GM12878 (cell line): ENCODE measurements at regions not wholly inside any gene's neighbourhood (a gene's known extent, or its start where the extent isn't known, plus 50 kb on each side); places are given as distances from the start of the nearest gene placed in this dataset.

Experiments used
- ATAC-seq: fragments of 200-7000 bp; cut with Tn5 transposase; 3 replicates; pipeline ENCODE4 v1.9.1; 2020; ENCODE audit warnings: mild to moderate bottlenecking, moderate library complexity
- BruUV-seq: library from RNA; stranded (reverse); fragments of 400-500 nt; replicated peaks from 2 replicates; lab custom pipeline; 2021; lab: Mats Ljungman, UMichigan
- CTCF ChIA-PET: fragments of 300-600 bp; sonication (Branson Sonifier 250); formaldehyde crosslinking; extraction: SDS; loops from one replicate; lab custom pipeline; 2021; ENCODE audit warnings: inconsistent platforms; lab: Yijun Ruan, JAX
- POLR2A ChIA-PET: fragments of 350-600 bp; formaldehyde crosslinking; extraction: SDS; loops from one replicate; lab custom pipeline; 2021; ENCODE audit warnings: inconsistent platforms; lab: Charles Lee
- RAD21 ChIA-PET: fragments of 300-600 bp; sonication (Branson Sonifier 250); formaldehyde crosslinking; loops from one replicate; lab custom pipeline; 2023; ENCODE audit warnings: antibody characterized with exemption; ENCODE audit not compliant: unreplicated experiment; lab: Charles Lee
- SMC1A ChIA-PET: fragments of 300-600 bp; sonication (Branson Sonifier 250); formaldehyde crosslinking; loops from one replicate; lab custom pipeline; 2023; ENCODE audit not compliant: unreplicated experiment, uncharacterized antibody; lab: Charles Lee
- DNase-seq: peaks from one replicate; pipeline ENCODE4 v3.0.0-alpha.2; 2011; ENCODE audit warnings: low read depth, low spot score
- FAIRE-seq: peaks from 3 replicates; lab custom pipeline; 2011; peaks lifted over from hg19 to GRCh38; lab: Jason Lieb, UNC
- H2AFZ ChIP-seq: 2 replicates; pipeline ENCODE4 v1.6.0; 2011; ENCODE audit warnings: low read depth, low read length, control low read depth; ENCODE audit not compliant: control insufficient read depth
- H3K27ac ChIP-seq: 2 replicates; pipeline ENCODE4 v1.5.1; 2011; ENCODE audit warnings: control low read depth; ENCODE audit not compliant: control insufficient read depth, insufficient read depth
- H3K27me3 ChIP-seq, 2 experiments: replicated peaks in 1 of 2; 2 replicates each; pipeline versions ENCODE4 v1.6.0 to v1.6.1; 2011; ENCODE audit warnings: low read length in 1 of 2; ENCODE audit not compliant: control insufficient read depth in 2 of 2, insufficient read depth in 2 of 2
- H3K36me3 ChIP-seq, 2 experiments: 2 replicates each; pipeline ENCODE4 v1.5.1; 2011; ENCODE audit warnings: low read length in 1 of 2; ENCODE audit not compliant: control insufficient read depth in 2 of 2, insufficient read depth in 2 of 2
- H3K4me1 ChIP-seq: 2 replicates; pipeline ENCODE4 v1.6.1; 2011; ENCODE audit warnings: mild to moderate bottlenecking, low read length, moderate library complexity, mixed read lengths; ENCODE audit not compliant: control insufficient read depth, insufficient read depth
- H3K4me2 ChIP-seq: 2 replicates; pipeline ENCODE4 v1.6.0; 2011; ENCODE audit warnings: control low read depth; ENCODE audit not compliant: control insufficient read depth, insufficient read depth
- H3K4me3 ChIP-seq: fragments of 200-600 bp; sonication (generic); 2 replicates; pipeline ENCODE4 v1.5.1; 2016
- H3K79me2 ChIP-seq: 2 replicates; pipeline ENCODE4 v1.6.0; 2011; ENCODE audit warnings: low read length; ENCODE audit not compliant: control insufficient read depth, insufficient read depth
- H3K9ac ChIP-seq: 2 replicates; pipeline ENCODE4 v1.8.0; 2011; ENCODE audit warnings: low read length, control low read depth, mixed read lengths; ENCODE audit not compliant: control insufficient read depth, insufficient read depth
- H3K9me3 ChIP-seq: replicated peaks from 3 replicates; pipeline ENCODE4 v1.5.1; 2011; ENCODE audit warnings: mild to moderate bottlenecking, low read length; ENCODE audit not compliant: control insufficient read depth, insufficient read depth
- H4K20me1 ChIP-seq: 2 replicates; pipeline ENCODE4 v1.6.0; 2011; ENCODE audit not compliant: control insufficient read depth, insufficient read depth
- CBFB ChIP-seq: IDR thresholded peaks from 2 replicates; pipeline ENCODE4 v1.6.1; 2016; ENCODE audit warnings: antibody characterized with exemption, low read depth
- CBX5 ChIP-seq: sonication (generic); IDR thresholded peaks from 2 replicates; pipeline ENCODE4 v1.6.1; 2016; ENCODE audit warnings: low read depth, moderate library complexity, mild to moderate bottlenecking, inconsistent platforms
- JUNB ChIP-seq: IDR thresholded peaks from 2 replicates; pipeline ENCODE4 v1.6.1; 2016; ENCODE audit warnings: antibody characterized with exemption, mild to moderate bottlenecking
- NRF1 ChIP-seq: conservative IDR thresholded peaks from 2 replicates; pipeline ENCODE4 v1.6.1; 2011; ENCODE audit warnings: mild to moderate bottlenecking, low read depth, low read length, improper control_type of control experiment
- RFX5 ChIP-seq: IDR thresholded peaks from 2 replicates; pipeline ENCODE4 v1.6.1; 2011; ENCODE audit warnings: low read depth, low read length, improper control_type of control experiment
- SMAD1 ChIP-seq: fragments of 450-650 bp; IDR thresholded peaks from 2 replicates; pipeline ENCODE4 v1.6.1; 2018; ENCODE audit warnings: mild to moderate bottlenecking, low read depth; ENCODE audit not compliant: partially characterized antibody
- SMAD5 ChIP-seq: IDR thresholded peaks from 2 replicates; pipeline ENCODE4 v1.6.1; 2016; ENCODE audit warnings: antibody characterized with exemption, low read depth
- TCF12 ChIP-seq: IDR thresholded peaks from 2 replicates; pipeline ENCODE4 v1.6.1; 2011; ENCODE audit warnings: low read depth, mild to moderate bottlenecking, low read length
- ZBTB33 ChIP-seq: fragments of 450-650 bp; IDR thresholded peaks from 2 replicates; pipeline ENCODE4 v1.6.1; 2017; ENCODE audit warnings: mild to moderate bottlenecking
- WGBS: methylation state at CpG from one replicate; pipeline ENCODE4 v1.1.6; 2016; ENCODE audit warnings: low lambda C conversion rate; ENCODE audit not compliant: insufficient replicate concordance, insufficient coverage; ENCODE audit errors: missing lambda C conversion rate; 5-methylcytosine and 5-hydroxymethylcytosine counted together
- in situ Hi-C: fragments of 300-500 bp; cut with MboI; formaldehyde crosslinking; loops from 9 replicates; pipeline ENCODE4 v1.14.3; 2018; ENCODE audit warnings: mixed read lengths
- intact Hi-C: fragments of 100-400 bp; cut with micrococcal nuclease; formaldehyde crosslinking; loops from one replicate; pipeline ENCODE4 v1.14.2; 2022; ENCODE audit not compliant: unreplicated experiment
- TF ChIP-seq, protein P1 (sequence below): fragments of 450-650 bp; IDR thresholded peaks from 2 replicates; pipeline ENCODE4 v1.6.1; 2017; ENCODE audit warnings: borderline replicate concordance

GRCh38 chr2:220277445-220277975 is 650.1 kb downstream of the SLC4A3 start:
- ChIA-PET RAD21 (no interaction called here), CTCF (interaction anchor here (0.5 kb wide), 1 partner anchor 30 kb away, joined by 3 read pairs; no protein-coding TSS in a partner anchor), SMC1A (no interaction called here), POLR2A (no interaction called here)
- Histone ChIP-seq H4K20me1 (no peaks in the 10 kb centered on the region), H3K27ac (no peak overlapping the region), H3K4me2 (no peak overlapping the region), H3K4me1 (no peaks in the 10 kb centered on the region), H3K36me3 (no peaks in the 10 kb centered on the region), H3K79me2 (no peaks in the 10 kb centered on the region), H3K27me3 (no peaks in the 10 kb centered on the region), H3K9me3 (no peaks in the 10 kb centered on the region), H3K9ac (no peak overlapping the region), H2AFZ (no peak overlapping the region), H3K4me3 (no peak overlapping the region)
- no TSS peak for BruUV-seq
- no peak for ATAC-seq
- in situ Hi-C loops: no loop called here
- no peak for FAIRE-seq
- intact Hi-C loops: no loop called here
- DNase-seq: no peak
- TF ChIP-seq ZBTB33: no peak
- TF ChIP-seq, protein P1, sequence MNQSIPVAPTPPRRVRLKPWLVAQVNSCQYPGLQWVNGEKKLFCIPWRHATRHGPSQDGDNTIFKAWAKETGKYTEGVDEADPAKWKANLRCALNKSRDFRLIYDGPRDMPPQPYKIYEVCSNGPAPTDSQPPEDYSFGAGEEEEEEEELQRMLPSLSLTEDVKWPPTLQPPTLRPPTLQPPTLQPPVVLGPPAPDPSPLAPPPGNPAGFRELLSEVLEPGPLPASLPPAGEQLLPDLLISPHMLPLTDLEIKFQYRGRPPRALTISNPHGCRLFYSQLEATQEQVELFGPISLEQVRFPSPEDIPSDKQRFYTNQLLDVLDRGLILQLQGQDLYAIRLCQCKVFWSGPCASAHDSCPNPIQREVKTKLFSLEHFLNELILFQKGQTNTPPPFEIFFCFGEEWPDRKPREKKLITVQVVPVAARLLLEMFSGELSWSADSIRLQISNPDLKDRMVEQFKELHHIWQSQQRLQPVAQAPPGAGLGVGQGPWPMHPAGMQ: no peak
- TF ChIP-seq SMAD5: no peak
- TF ChIP-seq CBFB: no peak
- TF ChIP-seq SMAD1: no peak
- no peak for TF ChIP-seq NRF1
- no peak for TF ChIP-seq JUNB
- no peak for TF ChIP-seq CBX5
- TF ChIP-seq RFX5: no peak
- no peak for TF ChIP-seq TCF12
- WGBS: 18% methylated on average over 3 of the region's 3 CpGs
